Activated T-cell treated with anti-CD3 and anti-CD28 coated beads, Interleukin-2, amount 50 U/mL, for 72 hours (primary cell): ENCODE measurements at regions not wholly inside any gene's neighbourhood (a gene's known extent, or its start where the extent isn't known, plus 50 kb on each side); places are given as distances from the start of the nearest gene placed in this dataset.

ENCODE experiments used
- ATAC-seq, 2 donors: fragments of 150-1000 bp; cut with Tn5 transposase; replicated peaks in 1 of 2; 2 replicates each; pipeline ENCODE4 v1.10.0; 2021; ENCODE audit warnings: moderate library complexity in 2 of 2, mild to moderate bottlenecking in 1 of 2
- DNase-seq, 2 donors: peaks; one replicate each; pipeline ENCODE4 v3.0.0; 2021 to 2022; ENCODE audit warnings: mixed read lengths in 1 of 2
- H3K27ac Mint-ChIP-seq: one replicate; pipeline ENCODE4 v1.8.0; 2022; ENCODE audit warnings: mild to moderate bottlenecking, moderate library complexity, mixed read lengths
- H3K27me3 Mint-ChIP-seq: one replicate; pipeline ENCODE4 v1.8.0; 2022; ENCODE audit warnings: low read depth, mixed read lengths
- H3K36me3 Mint-ChIP-seq, 2 donors: one replicate each; pipeline ENCODE4 v1.8.0; 2022; ENCODE audit warnings: mixed read lengths in 2 of 2, mild to moderate bottlenecking in 1 of 2; ENCODE audit not compliant: insufficient read depth in 2 of 2
- H3K4me1 Mint-ChIP-seq: one replicate; pipeline ENCODE4 v1.8.0; 2022; ENCODE audit warnings: low read depth, mixed read lengths
- H3K4me3 Mint-ChIP-seq, 2 donors: one replicate each; pipeline ENCODE4 v1.8.0; 2022; ENCODE audit warnings: mild to moderate bottlenecking in 2 of 2, mixed read lengths in 2 of 2, moderate library complexity in 2 of 2
- H3K9me3 Mint-ChIP-seq, 2 donors: one replicate each; pipeline ENCODE4 v1.8.0; 2022; ENCODE audit warnings: mixed read lengths in 2 of 2

DNA sequence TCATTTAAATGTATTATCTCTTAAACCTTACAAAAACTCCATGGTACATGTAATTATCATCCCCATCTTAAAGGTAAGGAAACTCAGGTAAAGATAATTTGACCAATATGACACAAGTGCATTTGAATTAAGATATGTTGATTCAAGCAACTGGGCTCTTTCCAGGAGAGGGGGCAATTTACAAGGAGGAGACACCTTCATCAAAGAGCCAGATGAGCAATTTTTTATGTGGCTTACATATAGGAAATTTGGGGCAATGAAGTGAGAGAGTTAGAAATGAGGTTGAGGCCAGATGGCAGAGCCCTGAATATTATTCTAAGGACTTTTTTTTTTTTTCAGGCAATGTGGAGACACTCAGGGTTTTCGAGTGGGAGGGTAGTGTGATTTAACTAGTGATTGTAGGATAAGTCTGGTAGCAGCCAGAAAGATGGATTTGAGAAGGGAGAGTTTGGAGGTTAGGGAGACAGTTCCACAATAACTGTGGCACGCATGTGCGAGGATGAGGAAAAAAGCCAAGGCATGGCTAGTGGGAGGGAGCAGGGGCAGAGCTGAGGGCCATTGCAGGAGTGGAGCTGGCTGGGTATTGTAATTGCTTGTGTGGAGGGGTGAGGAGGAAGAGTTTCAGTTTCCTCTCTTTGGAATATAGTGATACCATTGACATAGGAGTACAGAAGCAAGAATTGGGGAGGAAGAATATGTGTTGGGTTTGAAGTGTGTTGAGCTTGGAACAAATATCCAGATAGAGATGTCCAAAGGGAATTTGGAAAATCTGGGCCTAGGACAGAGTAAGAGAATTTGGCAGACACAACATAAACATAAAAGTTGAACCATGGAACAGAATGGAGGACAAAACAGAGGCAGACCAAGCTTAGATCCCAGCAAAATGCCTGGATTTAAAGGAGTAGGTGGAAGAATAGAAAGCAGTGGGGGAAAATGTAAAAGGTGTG lies 72.0 kb downstream of the ACTBL2 start:
- Mint-ChIP-seq H3K4me3 (no peak overlapping the region), H3K27ac (no peak overlapping the region), H3K36me3 (no peaks in the 10 kb centered on the region), H3K9me3 (no peaks in the 10 kb centered on the region), H3K4me1 (no peaks in the 10 kb centered on the region), H3K27me3 (no peaks in the 10 kb centered on the region)
- ATAC-seq (no peak), DNase-seq (no peak)

DNA sequence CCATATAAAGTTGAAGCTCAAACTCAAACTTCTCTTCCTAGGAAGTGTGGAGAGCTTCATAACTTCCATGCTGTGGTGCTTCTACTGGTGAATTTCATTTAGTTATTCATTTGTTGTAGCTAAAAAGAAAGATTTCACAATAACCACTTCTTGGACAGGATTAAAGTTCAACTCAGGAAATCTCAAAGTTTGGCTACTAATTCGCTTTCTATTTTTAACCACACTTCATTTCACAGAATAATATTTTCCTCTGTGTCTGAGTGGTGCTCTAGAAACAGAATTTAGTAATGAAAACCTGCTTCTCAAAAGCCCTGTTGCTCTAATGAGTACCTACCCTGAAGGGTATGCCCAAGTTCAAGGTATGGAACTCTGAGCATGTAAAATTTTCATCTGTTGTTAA lies 73.9 kb downstream of the ACTBL2 start:
- Mint-ChIP-seq H3K27ac (no peak overlapping the region), H3K9me3 (no peaks in the 10 kb centered on the region), H3K27me3 (peaks cover 3% of the 10 kb centered on the region), H3K4me3 (no peak overlapping the region), H3K36me3 (no peaks in the 10 kb centered on the region), H3K4me1 (no peaks in the 10 kb centered on the region)
- no peak for ATAC-seq
- no peak for DNase-seq

DNA sequence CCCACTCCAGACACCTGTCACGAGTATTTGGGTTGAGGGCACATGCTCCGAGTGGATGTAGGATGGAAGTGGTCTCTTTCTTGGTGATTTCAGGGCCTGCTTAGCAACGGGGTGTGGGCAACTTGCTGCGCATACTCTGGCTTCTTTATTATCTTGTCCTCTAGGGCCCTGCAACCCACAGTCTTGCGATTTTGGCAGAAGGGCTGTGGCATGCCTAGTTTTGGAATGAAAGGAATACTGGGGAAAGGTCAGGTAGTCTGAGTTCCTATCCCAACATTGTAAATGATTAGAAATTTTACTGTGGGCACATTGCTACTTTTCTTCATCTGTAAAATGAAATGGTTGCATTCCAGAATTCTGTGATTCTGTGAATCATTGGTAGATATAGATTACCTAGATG lies 74.3 kb downstream of the ACTBL2 start:
- H3K9me3 Mint-ChIP-seq = no peaks in the 10 kb centered on the region
- no peak overlapping the region for H3K27ac Mint-ChIP-seq
- no peak overlapping the region for H3K4me3 Mint-ChIP-seq
- no peaks in the 10 kb centered on the region for H3K4me1 Mint-ChIP-seq
- H3K36me3 Mint-ChIP-seq = no peaks in the 10 kb centered on the region
- peaks cover 7% of the 10 kb centered on the region for H3K27me3 Mint-ChIP-seq
- DNase-seq = no peak
- ATAC-seq = no peak

DNA sequence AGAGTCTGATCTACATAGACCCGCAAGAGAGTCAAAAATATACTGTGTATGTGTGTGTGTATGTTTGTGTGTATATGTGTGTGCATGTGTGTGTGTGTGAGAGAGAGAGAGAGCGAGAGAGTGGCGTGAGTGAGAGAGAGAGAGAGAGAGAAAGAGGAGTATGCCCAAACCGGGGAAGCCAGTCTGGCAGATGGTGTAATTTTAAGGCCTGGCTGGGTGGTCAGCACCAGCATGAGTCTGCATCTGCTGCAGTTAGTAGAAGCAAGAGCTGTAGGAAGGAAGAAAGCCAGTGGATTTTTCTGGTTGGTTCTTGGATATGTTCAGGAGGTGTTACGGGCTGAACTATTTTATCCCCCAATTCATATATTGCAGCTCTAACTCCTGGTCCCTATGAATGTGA lies 75.2 kb downstream of the ACTBL2 start:
- DNase-seq (no peak), ATAC-seq (no peak)
- Mint-ChIP-seq H3K27me3 (peaks cover 12% of the 10 kb centered on the region), H3K27ac (no peak overlapping the region), H3K4me1 (no peaks in the 10 kb centered on the region), H3K9me3 (no peaks in the 10 kb centered on the region), H3K4me3 (no peak overlapping the region), H3K36me3 (no peaks in the 10 kb centered on the region)

DNA sequence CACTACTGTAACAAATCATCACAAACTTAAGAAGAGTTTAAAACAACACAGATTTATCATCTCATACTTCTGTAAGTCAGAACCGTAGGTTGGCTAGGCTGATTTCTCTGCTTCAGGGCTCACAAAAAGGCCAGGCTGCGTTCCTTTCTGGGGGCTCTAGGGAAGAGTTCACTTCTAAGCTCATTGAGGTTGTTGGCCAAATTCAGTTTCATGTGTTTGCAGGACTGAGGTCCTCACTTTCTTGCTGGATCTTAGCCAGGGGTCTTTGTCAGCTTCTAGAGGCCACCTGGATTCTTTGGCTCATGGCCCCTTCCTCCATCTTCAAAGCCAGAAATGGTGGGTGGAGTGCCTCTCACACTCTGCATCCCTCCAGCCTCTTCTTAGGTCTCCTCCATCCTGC lies 76.0 kb downstream of the ACTBL2 start:
- Mint-ChIP-seq H3K27ac (no peak overlapping the region), H3K27me3 (peaks cover 12% of the 10 kb centered on the region), H3K4me1 (no peaks in the 10 kb centered on the region), H3K4me3 (no peak overlapping the region), H3K9me3 (no peaks in the 10 kb centered on the region), H3K36me3 (no peaks in the 10 kb centered on the region)
- DNase-seq = no peak
- no peak for ATAC-seq

DNA sequence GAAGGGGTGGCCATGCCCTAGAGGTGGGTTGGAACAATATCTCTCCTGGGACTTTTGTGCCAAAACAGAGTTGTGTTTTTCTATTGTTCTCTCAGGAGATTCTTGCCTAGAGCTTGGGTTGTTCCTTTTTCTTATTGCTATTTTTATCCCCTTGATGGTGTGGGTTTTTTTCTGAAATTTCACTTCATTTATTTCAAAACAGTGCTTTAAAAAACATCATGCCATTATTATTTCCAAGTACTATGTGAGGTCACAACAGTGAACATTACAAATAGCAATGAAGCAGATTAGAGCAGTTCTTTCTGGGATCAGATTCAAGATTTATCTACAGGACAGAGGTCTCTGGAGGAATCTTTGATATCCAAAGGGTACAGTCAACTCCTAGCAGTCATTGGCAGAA lies 76.6 kb downstream of the ACTBL2 start:
- Mint-ChIP-seq H3K36me3 (no peaks in the 10 kb centered on the region), H3K27me3 (peaks cover 12% of the 10 kb centered on the region), H3K27ac (no peak overlapping the region), H3K4me1 (no peaks in the 10 kb centered on the region), H3K4me3 (no peak overlapping the region), H3K9me3 (no peaks in the 10 kb centered on the region)
- no peak for DNase-seq
- no peak for ATAC-seq

DNA sequence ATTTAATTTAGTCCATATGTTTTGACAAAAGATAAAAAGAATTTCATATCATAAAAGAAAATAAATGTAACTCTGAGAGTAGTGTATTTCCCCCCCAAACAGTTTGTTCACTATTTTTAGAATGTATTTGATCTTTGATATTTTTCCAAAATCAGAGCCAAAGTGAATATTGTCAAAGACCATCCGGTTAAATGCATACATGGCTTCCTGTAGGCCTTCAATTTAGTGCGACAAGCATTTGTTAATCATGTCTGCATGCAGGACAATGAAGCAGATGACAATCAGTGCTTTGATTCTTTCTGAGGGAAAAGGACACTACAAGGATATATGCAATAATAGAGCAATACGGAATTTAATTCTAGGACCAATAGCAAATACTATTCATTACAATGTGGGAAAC lies 79.8 kb downstream of the ACTBL2 start:
- Mint-ChIP-seq H3K4me1 (no peaks in the 10 kb centered on the region), H3K27ac (no peak overlapping the region), H3K4me3 (no peak overlapping the region), H3K36me3 (no peaks in the 10 kb centered on the region), H3K27me3 (peaks cover 12% of the 10 kb centered on the region), H3K9me3 (no peaks in the 10 kb centered on the region)
- no peak for DNase-seq
- no peak for ATAC-seq

DNA sequence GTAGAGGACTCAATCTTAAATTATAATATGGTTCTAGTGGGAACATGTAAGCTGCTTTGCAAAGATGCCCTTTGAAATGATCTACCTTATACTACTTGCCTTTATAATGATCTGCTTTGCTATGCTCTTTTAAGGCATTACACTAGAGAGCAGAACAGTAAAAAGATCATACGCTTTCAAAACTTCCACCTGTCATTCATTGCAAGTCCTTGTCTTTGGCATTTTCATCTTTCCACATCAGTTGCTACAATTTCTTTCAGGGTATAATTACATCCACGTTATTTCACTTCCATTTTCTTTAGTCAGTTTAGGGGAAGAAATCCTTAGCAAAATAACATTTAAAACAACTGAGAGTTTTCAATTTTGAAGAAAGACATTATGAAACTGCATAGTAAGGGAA lies 80.3 kb downstream of the ACTBL2 start:
- ATAC-seq = no peak
- H3K4me1 Mint-ChIP-seq = no peaks in the 10 kb centered on the region
- H3K36me3 Mint-ChIP-seq = no peaks in the 10 kb centered on the region
- no peak for DNase-seq
- no peak overlapping the region for H3K27ac Mint-ChIP-seq
- peaks cover 12% of the 10 kb centered on the region for H3K27me3 Mint-ChIP-seq
- H3K4me3 Mint-ChIP-seq = no peak overlapping the region
- no peaks in the 10 kb centered on the region for H3K9me3 Mint-ChIP-seq

DNA sequence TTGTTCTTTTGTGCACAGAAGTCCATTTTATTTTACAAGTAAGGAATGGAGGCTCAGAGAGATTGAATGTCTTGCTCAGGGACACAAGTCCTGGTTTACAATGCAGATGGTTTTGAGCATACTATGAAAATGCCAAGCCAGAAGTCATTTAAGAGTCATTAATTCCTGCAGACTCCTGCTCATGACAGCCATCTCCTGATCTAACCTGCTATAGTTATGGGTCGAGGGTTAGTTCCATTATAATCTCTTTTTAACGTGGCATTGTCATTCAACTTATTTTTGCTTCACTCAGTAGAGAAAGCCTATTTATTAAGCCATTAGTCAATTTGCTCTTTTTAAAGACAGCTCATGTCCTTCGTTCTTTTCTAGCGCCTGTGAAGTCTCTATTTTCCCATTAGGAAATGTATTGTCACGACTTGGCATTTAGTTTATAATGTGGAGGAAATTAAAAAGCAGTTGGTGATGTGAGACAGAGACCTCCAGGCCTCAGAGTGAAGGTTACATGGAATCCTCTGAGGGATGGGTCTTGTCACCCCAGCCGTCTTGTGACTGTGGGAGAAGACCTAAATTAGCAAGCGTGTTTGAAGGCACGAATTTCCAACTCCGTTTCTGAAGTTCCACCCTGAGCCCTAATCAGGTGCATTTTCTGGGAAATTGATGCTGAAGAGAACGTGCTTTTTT lies 84.1 kb downstream of the ACTBL2 start:
- Mint-ChIP-seq H3K4me1 (no peaks in the 10 kb centered on the region), H3K9me3 (no peaks in the 10 kb centered on the region)

DNA sequence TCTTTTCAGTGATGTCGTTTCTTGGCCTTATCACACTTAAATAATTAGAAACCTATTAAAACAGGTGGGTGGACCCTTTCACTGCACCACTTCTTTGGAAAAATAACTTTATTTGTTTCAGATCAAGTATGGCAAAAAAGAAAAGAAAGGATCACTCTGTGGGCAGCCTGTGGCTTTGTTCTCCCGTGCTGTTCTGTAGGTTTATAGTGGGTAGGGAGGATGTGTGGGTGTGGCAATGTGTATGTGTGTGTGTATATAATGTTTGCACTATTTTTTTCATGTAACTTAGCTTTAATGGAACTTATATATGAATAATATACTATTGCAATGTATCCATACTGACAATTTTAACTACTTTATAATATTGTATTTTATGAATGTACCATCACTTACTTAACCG lies 85.9 kb downstream of the ACTBL2 start:
- Mint-ChIP-seq H3K4me1 (no peaks in the 10 kb centered on the region), H3K4me3 (no peak overlapping the region), H3K27me3 (no peaks in the 10 kb centered on the region), H3K27ac (no peak overlapping the region), H3K9me3 (peaks cover 0 to 2% of the 10 kb centered on the region in 2 donors), H3K36me3 (no peaks in the 10 kb centered on the region)
- ATAC-seq = no peak
- DNase-seq = no peak

More for the DNA sequence above, 84.1 kb downstream of the ACTBL2 start:
- H3K27ac Mint-ChIP-seq = no peak overlapping the region
- peaks cover 7% of the 10 kb centered on the region for H3K27me3 Mint-ChIP-seq
- no peak overlapping the region for H3K4me3 Mint-ChIP-seq
- H3K36me3 Mint-ChIP-seq = no peaks in the 10 kb centered on the region
- ATAC-seq (no peak), DNase-seq (no peak)

DNA sequence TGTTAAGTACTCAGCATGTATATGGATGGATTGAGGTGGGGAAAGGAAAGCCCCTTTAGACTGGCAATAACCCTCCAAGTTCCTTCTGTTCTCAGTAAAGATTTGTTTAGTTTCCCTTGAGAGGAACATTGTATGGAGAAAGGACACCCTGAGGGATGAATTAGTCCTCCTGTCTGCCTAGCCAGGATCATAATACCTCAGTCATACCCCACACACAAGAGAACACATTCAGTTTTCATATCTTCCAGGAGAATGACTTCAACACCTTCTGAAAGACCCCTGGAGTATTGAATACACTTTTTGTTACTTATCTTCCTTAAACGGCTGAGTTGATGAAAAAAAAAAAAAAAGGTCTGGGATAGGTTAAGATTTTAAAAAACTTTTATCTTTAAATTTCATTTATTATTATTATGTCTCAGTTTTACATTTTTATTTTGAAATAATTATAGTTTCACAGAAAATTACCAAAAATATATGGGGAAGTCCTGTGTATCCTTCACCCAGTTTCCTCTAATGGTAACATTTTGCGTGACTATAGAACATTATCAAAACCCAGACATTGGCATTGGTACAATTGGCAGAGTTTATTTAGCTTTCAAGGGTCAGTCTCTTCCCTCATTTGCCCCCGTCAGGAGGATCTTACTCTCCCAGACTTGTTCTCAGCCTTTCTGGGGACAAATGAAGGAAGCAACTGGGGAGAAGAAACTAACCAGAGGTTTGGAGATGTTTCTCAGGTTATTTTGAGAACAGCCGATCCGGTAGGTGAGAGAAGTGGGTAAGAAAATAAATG lies 88.0 kb downstream of the ACTBL2 start:
- peaks cover 0 to 3% of the 10 kb centered on the region in 2 donors for H3K9me3 Mint-ChIP-seq
- H3K4me3 Mint-ChIP-seq = no peak overlapping the region
- no peaks in the 10 kb centered on the region for H3K36me3 Mint-ChIP-seq
- ATAC-seq (no peak), DNase-seq (no peak)
- no peaks in the 10 kb centered on the region for H3K4me1 Mint-ChIP-seq
- H3K27me3 Mint-ChIP-seq = no peaks in the 10 kb centered on the region
- H3K27ac Mint-ChIP-seq = no peak overlapping the region

DNA sequence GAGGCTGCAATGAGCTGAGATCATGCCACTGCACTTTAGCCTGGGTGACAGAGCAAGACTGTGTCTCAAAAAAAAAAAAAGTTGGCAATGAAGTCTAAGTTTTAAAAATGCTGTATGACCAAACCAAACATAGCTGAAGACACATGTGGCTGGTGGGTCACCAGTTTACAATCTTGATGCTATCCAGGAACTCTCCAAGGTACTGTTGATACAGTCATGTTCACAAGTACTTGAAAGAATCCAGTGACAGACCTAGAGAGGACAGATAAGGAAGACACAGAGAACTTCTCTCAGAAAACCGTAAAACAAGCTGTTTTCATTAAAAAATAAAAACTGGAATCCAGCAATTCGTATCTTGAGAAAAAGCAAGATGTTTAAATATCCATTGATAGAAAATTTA lies 95.7 kb downstream of the ACTBL2 start:
- H3K4me1 Mint-ChIP-seq = peaks cover 12% of the 10 kb centered on the region
- no peak overlapping the region for H3K27ac Mint-ChIP-seq
- DNase-seq (no peak), ATAC-seq (no peak)
- peaks cover 0 to 3% of the 10 kb centered on the region in 2 donors for H3K9me3 Mint-ChIP-seq
- no peak overlapping the region for H3K4me3 Mint-ChIP-seq
- H3K27me3 Mint-ChIP-seq = no peaks in the 10 kb centered on the region
- no peaks in the 10 kb centered on the region for H3K36me3 Mint-ChIP-seq
